Myocyte (in vitro differentiated cells): ENCODE measurements at regions not wholly inside any gene's neighbourhood (a gene's known extent, or its start where the extent isn't known, plus 50 kb on each side); places are given as distances from the start of the nearest gene placed in this dataset.
"Not testable (repeated sequence)": the region's sequence is repeated elsewhere in the genome, so short reads cannot be mapped to it uniquely, and the experiment has no call there.

Source experiments
- DNase-seq: peaks from one replicate; pipeline ENCODE4 v3.0.0-alpha.2; 2012; ENCODE audit warnings: low read depth

DNA sequence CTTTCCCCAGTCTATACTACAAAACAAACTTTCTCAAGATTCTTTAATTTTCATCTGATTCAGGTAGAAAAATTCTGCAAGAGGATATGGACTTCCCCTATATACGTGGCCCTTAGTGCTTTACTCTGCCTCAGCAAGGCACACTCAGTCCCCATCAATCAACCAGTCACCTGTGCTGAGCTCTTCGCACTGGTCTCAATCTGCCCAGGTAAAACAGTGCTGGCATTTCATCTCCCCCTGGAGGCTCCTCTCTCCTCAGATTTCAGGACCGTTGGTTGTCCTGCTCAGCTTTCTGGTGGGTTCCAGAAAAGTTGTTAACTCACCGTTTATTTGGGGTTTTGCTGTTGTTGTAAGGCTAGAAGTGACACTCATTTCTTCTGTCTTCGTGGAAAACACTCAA is 518.1 kb downstream of the TRIML1 start:
- DNase-seq: no peak

DNA sequence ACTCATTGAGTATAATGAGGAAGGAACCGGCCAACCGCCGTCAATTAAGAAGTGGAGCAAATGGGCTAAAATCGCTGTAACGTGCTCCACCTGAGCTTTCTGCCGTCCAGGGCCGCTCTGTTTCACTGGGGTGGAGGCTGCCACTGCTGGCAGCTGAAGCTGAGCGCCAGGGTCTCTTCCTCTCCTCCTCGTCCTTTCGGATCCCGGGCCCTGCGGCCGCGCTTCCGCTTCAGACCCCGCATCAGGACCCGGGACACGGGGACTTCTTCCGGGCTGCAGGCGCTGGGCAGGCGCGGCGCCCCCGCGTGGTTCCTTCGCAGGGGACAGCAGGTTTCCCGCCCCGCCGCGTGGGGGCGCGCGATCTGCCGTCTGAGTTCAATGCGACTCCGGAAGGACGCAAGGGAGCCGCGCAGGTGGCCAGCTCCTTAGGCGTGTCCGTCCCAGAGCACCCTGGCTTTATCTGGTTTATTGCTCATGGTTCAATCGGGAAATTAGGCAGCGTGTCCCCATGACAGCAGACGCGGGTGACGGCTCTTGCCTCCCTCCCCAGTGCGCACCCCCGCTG is 519.8 kb downstream of the TRIML1 start:
- no peak for DNase-seq

DNA sequence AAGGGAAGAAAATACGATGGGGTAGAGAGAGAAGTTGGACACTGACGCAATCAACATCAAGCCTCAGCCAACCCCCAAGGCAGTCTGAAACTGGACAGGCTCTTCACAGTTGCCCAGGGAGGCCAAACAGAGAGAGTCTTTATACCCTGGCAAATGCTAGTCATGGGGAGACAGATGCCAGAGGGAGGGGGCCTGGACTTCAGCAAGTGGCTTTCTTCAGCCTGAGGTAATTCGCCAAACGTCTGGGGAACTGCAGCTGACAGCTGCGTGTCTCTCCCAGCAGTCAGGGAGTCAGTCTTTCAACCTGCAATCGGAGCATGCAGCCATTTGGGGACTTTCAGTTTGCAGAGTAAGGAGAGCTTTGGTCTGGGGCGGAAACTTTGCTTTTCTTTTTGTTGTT is 521.6 kb downstream of the TRIML1 start:
- DNase-seq: peak; percentile 67

GRCh38 chr4:188661502-188661901 is 522.3 kb downstream of the TRIML1 start:
- no peak for DNase-seq

DNA sequence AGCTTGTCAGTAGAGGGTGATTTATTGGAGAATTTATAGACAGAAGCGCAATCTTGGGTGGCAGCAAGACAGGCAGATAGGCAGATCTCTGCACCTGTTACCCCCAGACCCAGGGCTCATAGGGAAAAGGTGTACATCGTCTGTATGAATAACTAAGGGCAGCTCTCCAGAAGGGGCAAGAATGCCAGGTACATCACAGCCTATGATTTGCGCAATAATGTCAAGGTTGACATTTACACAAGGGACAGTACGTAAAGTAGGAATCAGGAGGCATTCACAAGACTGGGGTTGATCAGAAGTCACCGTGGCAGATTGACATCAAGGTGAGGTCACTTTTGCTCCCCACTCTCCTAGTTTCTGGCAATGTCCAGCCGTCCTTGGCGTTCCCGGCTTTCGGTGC is 524.1 kb downstream of the TRIML1 start:
- DNase-seq: no peak

DNA sequence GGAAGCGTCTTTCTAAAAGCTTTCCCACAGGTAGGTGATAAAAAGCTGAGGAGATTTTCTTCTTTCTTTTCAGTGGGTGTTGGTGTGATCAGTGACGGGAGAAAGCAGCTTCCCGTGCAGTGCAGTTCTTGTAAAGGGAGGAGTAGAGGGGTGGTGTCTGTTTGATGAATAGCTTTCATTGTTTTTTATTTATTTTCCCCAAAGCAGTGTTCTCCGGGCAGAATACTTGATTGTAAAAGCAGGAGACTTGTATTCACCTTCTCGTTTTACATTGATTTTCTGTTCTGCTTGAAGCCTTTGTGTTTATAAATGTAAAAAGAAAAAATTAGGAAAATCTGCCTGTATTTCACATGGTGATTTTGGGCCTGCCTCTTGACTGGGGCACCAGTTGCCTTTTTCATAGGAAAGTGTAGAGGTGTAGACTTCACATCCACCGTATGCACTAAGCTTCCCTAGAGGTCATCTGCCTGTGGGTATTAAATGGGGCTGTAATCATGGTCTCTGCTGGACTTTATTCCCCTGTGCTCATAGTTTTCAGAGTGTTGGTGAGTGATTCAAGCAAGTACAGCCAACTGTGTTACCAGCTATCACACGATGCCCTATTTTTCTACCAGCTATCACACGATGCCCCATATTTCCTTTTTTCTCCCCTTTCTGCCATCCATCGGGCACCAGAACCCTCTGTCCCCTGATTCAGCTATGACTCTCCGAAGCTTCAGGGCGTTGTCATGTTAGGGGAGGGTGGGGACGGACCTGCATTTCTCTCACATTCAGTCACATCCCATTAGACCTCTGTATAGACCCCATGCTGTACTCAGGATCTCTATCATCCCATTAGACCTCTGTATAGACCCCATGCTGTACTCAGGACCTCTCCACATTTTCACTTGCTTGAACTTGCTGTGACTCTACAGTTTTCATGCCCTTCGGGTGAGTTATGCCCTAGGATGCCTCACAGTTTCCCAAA is 526.5 kb downstream of the TRIML1 start:
- DNase-seq: no peak

DNA sequence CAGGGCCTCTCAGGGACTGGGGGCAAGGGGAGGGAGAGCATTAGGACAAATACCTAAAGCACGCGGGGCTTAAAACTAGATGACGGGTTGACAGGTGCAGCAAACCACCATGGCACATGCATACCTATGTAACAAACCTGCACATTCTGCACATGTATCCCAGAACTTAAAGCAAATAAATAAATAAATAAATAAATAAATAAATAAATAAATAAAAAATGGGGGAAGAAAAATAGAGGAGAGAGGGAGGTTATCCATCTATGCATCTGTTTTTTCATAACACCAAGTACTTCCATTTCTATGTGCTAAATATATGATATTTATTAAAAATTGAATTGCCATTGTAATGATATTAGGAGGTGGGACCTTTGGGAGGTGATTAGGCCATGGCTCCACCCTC is 539.5 kb downstream of the TRIML1 start:
- not testable (repeated sequence) for DNase-seq

DNA sequence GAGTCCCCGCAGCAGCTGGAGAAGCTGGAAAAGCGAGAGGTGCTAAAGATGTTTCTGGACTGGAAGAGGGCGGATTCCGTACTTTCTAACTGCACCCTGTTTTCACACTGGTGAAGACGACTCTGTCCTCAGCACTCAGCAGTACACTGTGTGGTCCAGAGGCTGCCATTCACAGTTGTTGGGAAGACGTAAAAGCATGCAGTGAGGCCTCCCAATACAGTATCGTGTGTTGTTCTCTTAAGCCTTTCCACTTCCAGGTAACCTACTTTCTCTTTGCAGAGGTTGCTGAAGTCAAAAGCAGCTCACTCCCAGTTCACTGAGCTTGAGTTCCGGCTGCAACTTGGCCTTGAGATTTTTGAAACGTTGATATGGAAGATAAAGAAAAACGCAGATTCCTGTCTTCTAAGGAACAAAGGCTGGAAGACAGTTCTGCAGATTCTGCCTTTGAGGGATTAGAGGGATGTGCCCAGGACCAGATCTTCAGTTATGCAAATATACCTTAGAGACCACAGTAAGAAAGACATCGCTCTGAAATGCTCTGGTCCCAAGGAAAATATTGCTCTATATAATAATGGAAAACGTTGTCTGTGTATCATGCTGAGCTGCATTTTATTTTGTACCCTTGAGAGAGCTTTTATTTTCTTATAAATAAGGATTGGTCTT is 540.9 kb downstream of the TRIML1 start:
- no peak for DNase-seq

DNA sequence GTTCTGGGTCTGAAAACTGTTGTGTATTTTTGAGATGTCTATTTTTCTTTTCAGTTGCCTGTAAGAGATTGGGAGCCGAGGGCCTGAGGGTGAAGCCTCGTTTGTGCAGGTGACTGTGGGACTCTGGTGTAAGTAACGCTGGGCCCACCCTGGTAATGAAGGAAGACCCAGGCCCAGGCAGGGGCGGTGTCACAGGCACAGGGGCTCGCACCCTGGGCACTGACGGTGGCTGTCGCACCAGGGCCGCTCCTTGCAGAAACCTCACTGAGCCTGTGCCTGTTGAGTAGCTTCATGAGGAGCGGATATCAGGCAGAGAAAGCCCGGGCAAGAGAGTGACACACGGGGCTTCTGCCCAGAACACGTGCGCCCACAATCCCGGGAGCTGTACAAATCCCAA is 541.4 kb downstream of the TRIML1 start:
- DNase-seq: no peak

DNA sequence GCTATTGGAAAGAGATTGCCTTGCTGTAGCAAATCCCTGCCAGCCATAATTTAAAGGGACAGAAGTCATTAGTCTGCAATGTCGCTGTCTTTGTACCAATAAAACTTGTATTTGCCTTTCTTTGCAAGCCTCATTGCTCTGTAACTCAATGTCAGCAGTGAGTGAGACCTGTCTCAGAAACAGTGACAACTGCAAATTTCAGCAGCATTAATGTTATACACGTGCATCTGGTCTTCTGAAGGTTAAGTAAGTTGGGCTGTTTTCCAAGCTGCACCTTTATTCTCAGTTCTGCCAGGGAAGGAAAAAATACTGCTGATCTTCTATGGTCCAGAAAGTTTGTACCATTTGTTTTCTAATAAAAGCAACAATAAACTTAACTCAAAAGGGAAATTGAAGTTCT is 543.1 kb downstream of the TRIML1 start:
- no peak for DNase-seq

DNA sequence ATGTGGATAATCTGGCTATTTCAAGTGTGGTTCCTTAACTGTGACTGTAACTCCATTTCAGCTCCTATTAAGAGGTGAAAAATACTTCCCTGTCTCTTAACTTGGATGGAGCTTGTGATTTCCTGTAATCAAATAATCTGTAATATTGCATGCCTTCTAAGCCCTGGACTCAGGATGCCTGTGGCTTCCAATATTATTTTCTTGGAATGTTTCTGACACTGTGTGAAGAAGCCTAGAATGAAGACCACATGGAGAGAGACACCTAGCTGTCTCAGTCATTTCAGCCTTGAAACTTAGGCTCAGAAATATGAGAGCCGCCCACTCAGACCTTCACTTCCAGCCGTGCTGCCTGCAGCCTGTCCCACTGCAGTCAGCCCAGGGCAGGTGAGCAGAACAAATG is 544.3 kb downstream of the TRIML1 start:
- DNase-seq: no peak

DNA sequence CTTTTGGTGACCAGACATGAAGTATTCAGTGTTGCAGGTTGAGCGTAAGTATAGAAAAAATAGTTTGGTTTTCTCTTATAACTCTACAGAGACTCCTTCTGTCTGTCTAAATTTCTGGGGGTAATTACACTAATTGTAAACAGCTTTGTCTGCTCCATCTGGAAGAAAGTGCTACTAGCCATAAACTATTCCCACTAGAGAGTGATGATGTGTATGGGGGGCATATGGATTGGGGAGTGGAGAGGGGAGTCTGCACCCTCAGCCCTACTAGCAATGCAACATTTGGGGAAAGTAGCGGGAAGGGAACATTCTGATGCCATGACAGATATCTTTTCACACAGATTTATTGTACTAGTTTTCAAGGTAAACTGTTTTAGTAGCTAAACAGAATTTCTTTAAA is 549.7 kb downstream of the TRIML1 start:
- DNase-seq: no peak

DNA sequence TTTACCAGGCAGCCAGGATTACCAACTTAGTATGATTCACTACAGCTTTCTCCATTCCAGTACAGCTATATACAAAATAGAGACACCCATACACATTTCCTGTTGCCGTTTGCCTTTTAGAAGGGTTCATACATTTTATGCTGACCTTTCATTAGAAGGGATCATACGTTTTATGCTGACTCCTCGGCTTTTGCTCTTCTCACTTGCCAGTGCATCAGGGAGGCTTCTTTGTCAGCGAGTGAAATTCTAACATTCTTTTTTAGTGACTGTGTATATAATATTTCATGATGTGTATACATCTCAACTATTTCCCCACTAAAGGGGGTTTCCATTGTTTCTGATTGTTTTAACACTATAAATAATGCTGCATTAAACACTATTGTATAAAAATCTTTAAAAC is 552.6 kb downstream of the TRIML1 start:
- no peak for DNase-seq

DNA sequence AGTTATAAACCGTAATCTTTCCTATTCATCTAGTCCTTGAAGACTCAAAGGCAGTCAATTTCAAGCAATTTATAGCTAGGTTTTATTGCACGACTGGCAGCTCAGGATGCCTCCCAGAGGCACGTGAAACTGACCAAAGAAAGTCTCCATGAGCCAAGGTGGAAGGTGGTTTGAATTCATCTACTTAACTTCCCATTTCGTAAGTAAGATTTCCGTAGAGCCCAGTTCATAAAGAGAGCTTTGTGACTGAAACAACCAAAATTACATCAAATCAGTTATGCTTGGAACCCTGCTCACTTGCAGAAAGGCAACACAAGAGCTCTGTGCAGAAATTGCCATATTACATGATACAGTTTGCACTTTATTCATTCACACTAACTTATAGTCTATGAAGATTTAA is 556.0 kb downstream of the TRIML1 start:
- DNase-seq: no peak

DNA sequence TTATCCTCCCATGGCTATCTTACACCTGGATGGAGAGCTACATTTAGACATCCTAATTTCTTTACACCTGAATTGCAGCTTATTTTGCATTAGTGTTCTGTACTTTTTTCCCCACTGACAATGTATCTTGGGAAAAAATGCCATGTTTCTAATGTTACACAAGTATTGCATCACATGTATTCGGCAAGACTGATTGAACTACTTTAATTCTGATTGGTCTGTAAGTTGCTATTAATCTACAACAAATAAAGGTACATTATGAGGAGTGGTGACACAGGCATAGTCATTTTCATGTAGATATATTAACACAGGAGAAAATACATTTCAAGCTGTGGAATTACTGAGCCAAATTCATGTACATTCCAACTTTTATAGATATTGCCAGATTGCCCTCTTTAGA is 558.0 kb downstream of the TRIML1 start:
- DNase-seq: no peak

- DNase-seq: no peak
Observed at GRCh38 chr4:188701952-188702351, 562.7 kb downstream of the TRIML1 start.

- DNase-seq: no peak
Observed at GRCh38 chr4:188704288-188704687, 565.0 kb downstream of the TRIML1 start.

DNA sequence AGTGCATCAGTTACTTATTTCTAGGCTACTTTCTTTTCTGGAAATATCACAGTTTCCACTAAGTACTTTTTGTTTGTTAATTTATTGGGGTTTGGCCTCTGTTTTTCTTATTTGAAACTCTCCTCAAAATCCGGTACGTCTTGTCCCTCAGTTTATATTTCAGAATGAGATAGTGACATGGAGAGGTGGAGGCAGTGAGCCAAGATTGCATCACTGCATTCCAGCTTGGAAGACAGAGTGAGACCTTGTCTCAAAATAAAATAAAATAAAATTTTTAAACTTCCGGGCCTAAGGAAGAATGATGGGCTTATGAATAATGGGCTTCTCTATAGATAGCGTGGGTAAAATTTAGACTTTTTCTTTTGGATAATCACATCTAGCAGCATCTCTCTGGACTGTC is 567.8 kb downstream of the TRIML1 start:
- DNase-seq: no peak

GRCh38 chr4:188714501-188714900 is 575.3 kb downstream of the TRIML1 start:
- DNase-seq: no peak

- no peak for DNase-seq
Observed at GRCh38 chr4:188714907-188715306, 575.7 kb downstream of the TRIML1 start.

GRCh38 chr4:188717661-188718060 is 578.4 kb downstream of the TRIML1 start:
- no peak for DNase-seq

DNA sequence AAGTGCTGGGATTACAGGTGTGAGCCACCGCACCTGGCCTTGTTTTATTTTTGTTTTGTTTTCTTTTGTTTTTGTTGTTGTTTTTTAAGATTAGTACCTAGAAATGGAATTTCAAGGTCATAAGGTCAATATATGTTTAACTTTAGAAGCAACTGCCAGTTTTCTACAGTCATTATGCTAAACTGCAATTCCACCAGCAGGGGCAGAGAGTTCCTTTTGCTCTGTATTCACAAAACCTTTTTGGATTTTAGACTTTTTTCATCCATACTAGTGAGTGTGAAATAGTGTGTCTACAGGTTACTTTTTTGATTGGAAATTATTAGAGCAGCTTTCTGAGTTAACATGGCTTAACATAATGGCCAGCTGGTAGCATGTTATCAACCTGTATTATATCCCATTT is 580.6 kb downstream of the TRIML1 start:
- no peak for DNase-seq
